ENCODE measurements at regions not wholly inside any gene's neighbourhood (a gene's known extent, or its start where the extent isn't known, plus 50 kb on each side); places are given as distances from the start of the nearest gene placed in this dataset.

- no peak for TF ChIP-seq CTCF (conservative IDR thresholded peaks at IDR 0.05; ENCODE audit: low read depth in 2 of 2)
- no peak for TF ChIP-seq EZH2 (IDR thresholded peaks at IDR 0.05; ENCODE audit: low read depth, unreplicated experiment)
- no peak for TF ChIP-seq JUNB (IDR thresholded peaks at IDR 0.05; ENCODE audit: unreplicated experiment)
- TF ChIP-seq STAT1 (IDR thresholded peaks at IDR 0.05; ENCODE audit: unreplicated experiment) = no peak
- no peak for TF ChIP-seq EZH2phosphoT487 (IDR thresholded peaks at IDR 0.05; ENCODE audit: unreplicated experiment)
- no peak for TF ChIP-seq POLR2AphosphoS5 (IDR thresholded peaks at IDR 0.05; ENCODE audit: low read depth)
- no peak for TF ChIP-seq REST (IDR thresholded peaks at IDR 0.05; ENCODE audit: unreplicated experiment)
- TF ChIP-seq CREB1 (CRISPR knock-in tag; IDR thresholded peaks at IDR 0.05; ENCODE audit: low read depth) = no peak
Observed at GRCh38 chr11:109704432-109704831, 282.4 kb downstream of the C11orf87 start.
